ENCODE measurements at regions not wholly inside any gene's neighbourhood (a gene's known extent, or its start where the extent isn't known, plus 50 kb on each side); places are given as distances from the start of the nearest gene placed in this dataset.
A peak's percentile ranks its signal among the peaks of the same experiment; 100 is the strongest.

- Histone ChIP-seq H3K9me1 (ENCODE audit: control insufficient read depth, extremely low read depth, insufficient read depth, low read length) (no peaks in the 10 kb centered on the region), H2AFZ (ENCODE audit: control insufficient read depth, low read length) (no peak overlapping the region), H3K4me1 (ENCODE audit: control insufficient read depth, extremely low read depth, insufficient read depth, low read length) (no peaks in the 10 kb centered on the region), H3K4me3 (ENCODE audit: control insufficient read depth in 2 of 3, extremely low read depth in 1 of 3, insufficient read depth in 2 of 3, low read depth in 1 of 3, low read length in 3 of 3) (no peak overlapping the region), H3K27ac (ENCODE audit: control insufficient read depth, insufficient read depth, low read length) (no peak overlapping the region), H3K4me2 (ENCODE audit: control insufficient read depth, extremely low read depth, insufficient read depth, low read depth, low read length) (no peak overlapping the region), H3K9me3 (ENCODE audit: control insufficient read depth, low read depth, low read length) (no peaks in the 10 kb centered on the region), H3K27me3 (ENCODE audit: control insufficient read depth, extremely low read depth, insufficient read depth, low read length) (peaks cover 24% of the 10 kb centered on the region), H4K20me1 (ENCODE audit: control insufficient read depth, extremely low read depth, insufficient read depth, low read length) (no peaks in the 10 kb centered on the region), H3K9ac (ENCODE audit: control insufficient read depth, extremely low read depth, insufficient read depth, low read length) (no peak overlapping the region), H3K79me2 (ENCODE audit: control insufficient read depth, insufficient read depth, low read length) (no peaks in the 10 kb centered on the region), H3K36me3 (ENCODE audit: control insufficient read depth in 2 of 2, extremely low read depth in 1 of 2, insufficient read depth in 2 of 2, low read length in 2 of 2) (no peaks in the 10 kb centered on the region)
- dilution Hi-C loops (cut with MboI; ENCODE audit: extremely low pct_ligation_motif_present, low sequenced_read_pairs), result no loop called here
- peak; percentile 34 for FAIRE-seq
- DNase-seq (ENCODE audit: low read depth, low spot score), result no peak
- no peak for TF ChIP-seq CTCF (optimal IDR thresholded peaks at IDR 0.05 in 1 of 3, IDR thresholded peaks at IDR 0.05 in 1 of 3, conservative IDR thresholded peaks at IDR 0.05 in 1 of 3; ENCODE audit: extremely low read depth in 1 of 3, insufficient read depth in 2 of 3, low read length in 3 of 3)
- TF ChIP-seq EZH2 (IDR thresholded peaks at IDR 0.05; ENCODE audit: low read length), result no peak
Observed at GRCh38 chr4:111991797-111992196, 153.5 kb upstream of the FAM241A start.

GRCh38 chr4:111992351-111993168 lies 152.7 kb upstream of the FAM241A start:
- no peak overlapping the region for H3K4me3 ChIP-seq (ENCODE audit: control insufficient read depth in 2 of 3, extremely low read depth in 1 of 3, insufficient read depth in 2 of 3, low read depth in 1 of 3, low read length in 3 of 3)
- H3K9me1 ChIP-seq (ENCODE audit: control insufficient read depth, extremely low read depth, insufficient read depth, low read length), result no peaks in the 10 kb centered on the region
- no peaks in the 10 kb centered on the region for H3K9me3 ChIP-seq (ENCODE audit: control insufficient read depth, low read depth, low read length)
- H3K4me1 ChIP-seq (ENCODE audit: control insufficient read depth, extremely low read depth, insufficient read depth, low read length), result no peaks in the 10 kb centered on the region
- H3K36me3 ChIP-seq (ENCODE audit: control insufficient read depth in 2 of 2, extremely low read depth in 1 of 2, insufficient read depth in 2 of 2, low read length in 2 of 2), result no peaks in the 10 kb centered on the region
- no peak overlapping the region for H3K9ac ChIP-seq (ENCODE audit: control insufficient read depth, extremely low read depth, insufficient read depth, low read length)
- FAIRE-seq, result no peak
- peaks cover 28% of the 10 kb centered on the region for H3K27me3 ChIP-seq (ENCODE audit: control insufficient read depth, extremely low read depth, insufficient read depth, low read length)
- H4K20me1 ChIP-seq (ENCODE audit: control insufficient read depth, extremely low read depth, insufficient read depth, low read length), result no peaks in the 10 kb centered on the region
- no peak overlapping the region for H3K27ac ChIP-seq (ENCODE audit: control insufficient read depth, insufficient read depth, low read length)
- H3K79me2 ChIP-seq (ENCODE audit: control insufficient read depth, insufficient read depth, low read length), result no peaks in the 10 kb centered on the region
- H3K4me2 ChIP-seq (ENCODE audit: control insufficient read depth, extremely low read depth, insufficient read depth, low read depth, low read length), result no peak overlapping the region
- dilution Hi-C loops (cut with MboI; ENCODE audit: extremely low pct_ligation_motif_present, low sequenced_read_pairs), result no loop called here
- TF ChIP-seq CTCF (optimal IDR thresholded peaks at IDR 0.05 in 1 of 3, IDR thresholded peaks at IDR 0.05 in 1 of 3, conservative IDR thresholded peaks at IDR 0.05 in 1 of 3; ENCODE audit: extremely low read depth in 1 of 3, insufficient read depth in 2 of 3, low read length in 3 of 3) (no peak), EZH2 (IDR thresholded peaks at IDR 0.05; ENCODE audit: low read length) (no peak)
- H2AFZ ChIP-seq (ENCODE audit: control insufficient read depth, low read length), result no peak overlapping the region
- DNase-seq (ENCODE audit: low read depth, low spot score), result no peak

Data from keratinocyte (primary cell).